PFSK-1 (cell line): ENCODE measurements at regions not wholly inside any gene's neighbourhood (a gene's known extent, or its start where the extent isn't known, plus 50 kb on each side); places are given as distances from the start of the nearest gene placed in this dataset.

Source experiments
- POLR2AphosphoS5 ChIP-seq: IDR thresholded peaks from 2 replicates; pipeline ENCODE4 v1.6.1; 2012; ENCODE audit warnings: low read depth, mild to moderate bottlenecking, control low read depth, low read length, moderate library complexity
- REST ChIP-seq, 2 experiments: IDR thresholded peaks; 2 replicates each; pipeline versions ENCODE4 v1.6.1 to v1.8.0; 2011 to 2012; ENCODE audit warnings: low read depth in 2 of 2, low read length in 2 of 2, control low read depth in 1 of 2, inconsistent platforms in 1 of 2, mild to moderate bottlenecking in 1 of 2, moderate library complexity in 1 of 2; ENCODE audit not compliant: insufficient read depth in 1 of 2
- SIN3A ChIP-seq: IDR thresholded peaks from 2 replicates; pipeline ENCODE4 v1.6.1; 2012; ENCODE audit warnings: mild to moderate bottlenecking, low read length, moderate library complexity, borderline replicate concordance; ENCODE audit not compliant: insufficient read depth
- TAF1 ChIP-seq: IDR thresholded peaks from 2 replicates; pipeline ENCODE4 v1.6.1; 2012; ENCODE audit warnings: low read length, control low read depth, borderline replicate concordance; ENCODE audit not compliant: insufficient read depth

DNA sequence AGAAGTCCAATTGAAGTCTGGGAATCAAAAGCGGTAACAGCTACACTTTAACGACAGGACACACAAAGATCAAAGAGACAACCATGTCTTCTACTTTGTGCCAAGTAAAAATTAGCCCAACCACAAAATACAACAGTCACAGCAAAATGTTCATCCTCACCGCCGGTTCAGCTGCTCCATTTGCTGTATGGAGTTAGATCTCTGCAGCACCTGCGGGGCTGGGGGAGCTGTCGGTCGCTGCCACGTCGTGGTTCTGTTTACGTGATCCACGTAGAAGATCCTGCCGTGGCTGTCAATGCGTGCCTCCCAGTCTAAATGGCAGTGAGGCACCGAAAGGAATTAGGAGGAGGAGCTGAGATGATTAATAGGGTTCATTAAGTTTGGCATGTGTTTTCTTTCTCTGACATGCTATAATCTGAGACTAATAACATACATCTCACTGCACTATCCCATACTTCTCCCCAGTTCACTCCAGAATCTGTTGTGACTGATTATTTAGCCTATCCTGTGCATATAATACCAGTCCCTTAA is 136.5 kb upstream of the STK17B start:
- TF ChIP-seq REST (IDR thresholded peaks at IDR 0.05; ENCODE audit: insufficient read depth in 1 of 2, low read depth in 2 of 2, low read length in 2 of 2) (no peak), SIN3A (no peak), TAF1 (no peak), POLR2AphosphoS5 (no peak)
